Lower lobe of right lung (tissue), 2 donors: ENCODE measurements at regions not wholly inside any gene's neighbourhood (a gene's known extent, or its start where the extent isn't known, plus 50 kb on each side); places are given as distances from the start of the nearest gene placed in this dataset.

Experiments
- ATAC-seq, 2 donors: fragments of 200-7000 bp; cut with Tn5 transposase; one replicate each; pipeline ENCODE4 v1.9.1; 2020 to 2022; ENCODE audit warnings: mild to moderate bottlenecking in 2 of 2, moderate library complexity in 2 of 2
- DNase-seq: peaks from one replicate; pipeline ENCODE4 v3.0.0-alpha.2; 2020
- H3K27ac ChIP-seq: fragments of 200-600 bp; one replicate; pipeline ENCODE4 v1.8.0; 2022
- H3K27me3 ChIP-seq: fragments of 200-600 bp; one replicate; pipeline ENCODE4 v1.8.0; 2022; ENCODE audit warnings: low read depth
- H3K36me3 ChIP-seq: fragments of 200-600 bp; one replicate; pipeline ENCODE4 v1.8.0; 2022; ENCODE audit warnings: mild to moderate bottlenecking
- H3K4me1 ChIP-seq: fragments of 200-600 bp; one replicate; pipeline ENCODE4 v1.8.0; 2022
- H3K4me3 ChIP-seq: fragments of 200-600 bp; one replicate; pipeline ENCODE4 v1.8.0; 2022; ENCODE audit warnings: mild to moderate bottlenecking
- H3K9me3 ChIP-seq: fragments of 200-600 bp; one replicate; pipeline ENCODE4 v1.8.0; 2022
- intact Hi-C: fragments of 100-400 bp; cut with DNase I; formaldehyde crosslinking; loops from one replicate; pipeline ENCODE4 v1.11.0; 2022
- TF ChIP-seq, protein P1 (sequence below): fragments of 200-600 bp; IDR thresholded peaks from one replicate; pipeline ENCODE4 v1.8.0; 2022; ENCODE audit warnings: antibody characterized with exemption, mild to moderate bottlenecking
- donor health status: DM: no; HTN: yes; CAD: no; lungs with severe emphysema.

DNA sequence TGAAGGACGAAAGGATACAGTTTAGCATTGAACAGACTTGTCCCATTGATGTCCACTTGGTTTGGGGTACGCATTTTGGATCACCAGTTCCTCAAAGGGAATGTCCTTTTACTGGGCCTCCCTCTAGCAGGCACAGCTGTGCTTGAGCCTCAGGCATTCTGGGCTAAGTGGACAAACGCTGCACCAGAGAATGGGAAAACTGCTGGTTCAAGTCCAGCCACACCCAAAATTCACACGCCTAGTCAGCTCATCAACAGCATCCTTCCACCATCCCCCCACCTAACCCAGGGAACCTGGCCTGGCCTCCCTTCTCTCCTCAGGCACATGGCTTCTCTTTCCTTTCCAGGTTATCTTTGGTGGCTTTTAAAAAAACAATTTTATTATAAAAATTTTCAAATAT lies 59.1 kb upstream of the ALDH1A3 start:
- peaks cover 6% of the 10 kb centered on the region for H3K9me3 ChIP-seq
- ATAC-seq (no peak), DNase-seq (no peak)
- no peak overlapping the region for H3K4me3 ChIP-seq
- intact Hi-C loops: no loop called here
- peaks cover 4% of the 10 kb centered on the region for H3K27me3 ChIP-seq
- TF ChIP-seq, protein P1, sequence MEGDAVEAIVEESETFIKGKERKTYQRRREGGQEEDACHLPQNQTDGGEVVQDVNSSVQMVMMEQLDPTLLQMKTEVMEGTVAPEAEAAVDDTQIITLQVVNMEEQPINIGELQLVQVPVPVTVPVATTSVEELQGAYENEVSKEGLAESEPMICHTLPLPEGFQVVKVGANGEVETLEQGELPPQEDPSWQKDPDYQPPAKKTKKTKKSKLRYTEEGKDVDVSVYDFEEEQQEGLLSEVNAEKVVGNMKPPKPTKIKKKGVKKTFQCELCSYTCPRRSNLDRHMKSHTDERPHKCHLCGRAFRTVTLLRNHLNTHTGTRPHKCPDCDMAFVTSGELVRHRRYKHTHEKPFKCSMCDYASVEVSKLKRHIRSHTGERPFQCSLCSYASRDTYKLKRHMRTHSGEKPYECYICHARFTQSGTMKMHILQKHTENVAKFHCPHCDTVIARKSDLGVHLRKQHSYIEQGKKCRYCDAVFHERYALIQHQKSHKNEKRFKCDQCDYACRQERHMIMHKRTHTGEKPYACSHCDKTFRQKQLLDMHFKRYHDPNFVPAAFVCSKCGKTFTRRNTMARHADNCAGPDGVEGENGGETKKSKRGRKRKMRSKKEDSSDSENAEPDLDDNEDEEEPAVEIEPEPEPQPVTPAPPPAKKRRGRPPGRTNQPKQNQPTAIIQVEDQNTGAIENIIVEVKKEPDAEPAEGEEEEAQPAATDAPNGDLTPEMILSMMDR: no peak
- H3K4me1 ChIP-seq: no peaks in the 10 kb centered on the region
- no peak overlapping the region for H3K27ac ChIP-seq
- H3K36me3 ChIP-seq: no peaks in the 10 kb centered on the region

DNA sequence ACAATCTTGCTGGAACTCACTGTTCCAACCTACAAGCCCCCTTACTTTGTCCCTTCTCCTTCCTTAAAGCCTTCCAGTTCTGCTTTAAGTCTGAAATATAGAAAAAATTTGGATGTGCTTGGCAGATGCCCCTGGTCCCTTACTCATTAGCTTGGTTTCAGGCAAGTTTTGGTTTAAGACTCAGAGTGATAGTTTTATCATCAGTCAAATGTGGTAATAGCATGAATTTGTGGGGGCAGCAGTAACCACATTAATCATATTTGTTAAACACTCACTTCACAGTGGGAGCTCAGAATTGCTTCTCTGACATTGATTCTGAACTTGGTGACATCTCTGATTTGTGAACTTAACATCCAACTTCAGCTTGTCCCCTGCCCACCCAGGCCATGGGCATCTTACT lies 58.3 kb upstream of the ALDH1A3 start:
- no peaks in the 10 kb centered on the region for H3K36me3 ChIP-seq
- ATAC-seq: no peak
- no peak overlapping the region for H3K27ac ChIP-seq
- TF ChIP-seq, protein P1: no peak
- DNase-seq: no peak
- peaks cover 8% of the 10 kb centered on the region for H3K27me3 ChIP-seq
- H3K4me3 ChIP-seq: no peak overlapping the region
- H3K9me3 ChIP-seq: no peaks in the 10 kb centered on the region
- intact Hi-C loops: no loop called here
- H3K4me1 ChIP-seq: no peaks in the 10 kb centered on the region

DNA sequence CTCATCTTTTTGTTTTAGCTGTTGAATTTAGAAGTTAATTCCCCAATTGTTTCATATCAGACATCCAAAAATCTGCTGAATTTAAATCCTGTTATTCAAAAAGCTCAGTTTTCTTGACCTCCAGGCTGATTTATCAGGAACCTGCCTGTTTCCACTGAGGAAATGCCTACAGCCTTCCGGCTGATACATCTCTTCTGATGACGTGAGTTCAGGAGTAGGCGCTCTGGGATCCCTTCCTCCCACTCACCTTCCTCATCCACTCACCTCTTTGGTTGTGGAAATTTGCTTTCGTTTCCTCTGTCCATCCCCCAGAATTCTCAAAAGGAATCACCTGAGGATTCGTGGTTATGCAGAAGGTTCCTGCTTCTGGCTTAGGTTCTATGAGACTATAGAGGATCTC lies 55.4 kb upstream of the ALDH1A3 start:
- Histone ChIP-seq H3K27ac (no peak overlapping the region), H3K27me3 (peaks cover 9% of the 10 kb centered on the region), H3K36me3 (no peaks in the 10 kb centered on the region), H3K4me1 (no peaks in the 10 kb centered on the region), H3K4me3 (no peak overlapping the region), H3K9me3 (no peaks in the 10 kb centered on the region)
- TF ChIP-seq, protein P1: no peak
- no peak for DNase-seq
- intact Hi-C loops: no loop called here
- ATAC-seq: no peak

DNA sequence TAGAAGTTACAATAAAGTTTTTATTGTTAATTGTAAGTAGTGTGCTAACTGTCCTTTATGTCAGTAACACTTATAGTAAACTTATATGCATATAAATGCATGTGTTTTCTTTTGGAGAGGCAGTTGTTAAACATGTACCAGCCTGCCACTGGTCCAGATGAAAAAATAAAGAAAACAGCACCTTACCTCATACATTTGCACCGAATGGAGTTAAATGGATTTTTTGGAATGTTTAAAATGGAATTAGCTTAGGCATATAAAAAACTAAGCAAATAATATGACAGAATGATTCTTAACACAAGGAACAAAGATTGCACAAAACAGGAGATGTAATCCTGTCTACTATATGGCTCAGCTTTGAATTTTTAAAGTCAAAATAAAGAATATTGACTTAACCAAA lies 50.2 kb upstream of the ALDH1A3 start:
- DNase-seq (no peak), ATAC-seq (no peak)
- intact Hi-C loops: no loop called here
- TF ChIP-seq, protein P1: no peak
- Histone ChIP-seq H3K27ac (no peak overlapping the region), H3K9me3 (no peaks in the 10 kb centered on the region), H3K4me1 (no peaks in the 10 kb centered on the region), H3K36me3 (no peaks in the 10 kb centered on the region), H3K4me3 (no peak overlapping the region), H3K27me3 (peaks cover 9% of the 10 kb centered on the region)
